AG04450 (cell line): ENCODE measurements at regions not wholly inside any gene's neighbourhood (a gene's known extent, or its start where the extent isn't known, plus 50 kb on each side); places are given as distances from the start of the nearest gene placed in this dataset.
"Not testable (repeated sequence)": the region's sequence is repeated elsewhere in the genome, so short reads cannot be mapped to it uniquely, and the experiment has no call there.

Experiments
- CTCF ChIA-PET: fragments of 300-600, 350-600 bp; formaldehyde crosslinking; extraction: SDS; loops from one replicate; lab custom pipeline; 2022; ENCODE audit warnings: antibody characterized with exemption, inconsistent platforms; lab: Charles Lee
- POLR2A ChIA-PET: fragments of 350-600 bp; formaldehyde crosslinking; extraction: SDS; loops from one replicate; lab custom pipeline; 2021; ENCODE audit warnings: antibody characterized with exemption, inconsistent platforms; lab: Yijun Ruan, JAX
- DNase-seq: peaks from one replicate; pipeline ENCODE4 v3.0.0-alpha.2; 2011; ENCODE audit warnings: low read depth, low spot score
- H3K27ac ChIP-seq: one replicate; pipeline ENCODE4 v1.5.1; 2012; ENCODE audit warnings: low read depth, low read length, control low read depth
- H3K27me3 ChIP-seq: one replicate; pipeline ENCODE4 v1.6.0; 2012; ENCODE audit warnings: low read length; ENCODE audit not compliant: control insufficient read depth, insufficient read depth
- H3K4me3 ChIP-seq: 2 replicates; pipeline ENCODE4 v1.5.1; 2011; ENCODE audit warnings: mild to moderate bottlenecking, low read depth, low read length, control low read depth
- H3K9me3 ChIP-seq: 2 replicates; pipeline ENCODE4 v1.5.1; 2012; ENCODE audit warnings: low read length; ENCODE audit not compliant: control insufficient read depth, insufficient read depth
- CTCF ChIP-seq: IDR thresholded peaks from 2 replicates; pipeline ENCODE4 v1.5.1; 2011; ENCODE audit warnings: low read depth, low read length, control low read depth, inconsistent platforms

- Histone ChIP-seq H3K4me3 (no peak overlapping the region), H3K9me3 (peaks cover 9% of the 10 kb centered on the region; the same call in 1 of the 2 replicates), H3K27ac (no peak overlapping the region), H3K27me3 (no peaks in the 10 kb centered on the region)
- DNase-seq: no peak
- POLR2A ChIA-PET: no interaction called here
- CTCF ChIA-PET: no interaction called here
- TF ChIP-seq CTCF: no peak
Observed at GRCh38 chr6:140343128-140343527, 968.7 kb upstream of the CITED2 start.

GRCh38 chr6:140341272-140341671, 966.8 kb upstream of the CITED2 start:
- POLR2A ChIA-PET: no interaction called here

GRCh38 chr6:140340795-140341194, 966.3 kb upstream of the CITED2 start:
- ChIA-PET POLR2A (no interaction called here), CTCF (no interaction called here)
- H3K27me3 ChIP-seq: no peaks in the 10 kb centered on the region
- DNase-seq: no peak
- no peak overlapping the region for H3K4me3 ChIP-seq
- TF ChIP-seq CTCF: no peak
- H3K27ac ChIP-seq: no peak overlapping the region
- peaks cover 12% of the 10 kb centered on the region; the same call in 1 of the 2 replicates for H3K9me3 ChIP-seq

More at GRCh38 chr6:140341272-140341671, 966.8 kb upstream of the CITED2 start:
- CTCF ChIA-PET: no interaction called here
- Histone ChIP-seq H3K27me3 (no peaks in the 10 kb centered on the region), H3K9me3 (peaks cover 12% of the 10 kb centered on the region; the same call in 1 of the 2 replicates), H3K4me3 (no peak overlapping the region), H3K27ac (no peak overlapping the region)
- no peak for TF ChIP-seq CTCF
- no peak for DNase-seq

GRCh38 chr6:140339084-140339483, 964.6 kb upstream of the CITED2 start:
- H3K27ac ChIP-seq, POLR2A ChIA-PET, H3K4me3 ChIP-seq, DNase-seq, CTCF ChIA-PET, H3K27me3 ChIP-seq: not testable (repeated sequence)
- H3K9me3 ChIP-seq: peaks cover 12% of the 10 kb centered on the region; the same call in 1 of the 2 replicates

GRCh38 chr6:140321891-140322290, 947.4 kb upstream of the CITED2 start:
- TF ChIP-seq CTCF: no peak
- Histone ChIP-seq H3K4me3 (no peak overlapping the region), H3K27ac (no peak overlapping the region), H3K9me3 (peaks cover 8% of the 10 kb centered on the region; the same call in 1 of the 2 replicates), H3K27me3 (no peaks in the 10 kb centered on the region)
- DNase-seq: no peak
- ChIA-PET POLR2A (no interaction called here), CTCF (no interaction called here)
